Glutamatergic neuron (in vitro differentiated cells): ENCODE measurements at regions not wholly inside any gene's neighbourhood (a gene's known extent, or its start where the extent isn't known, plus 50 kb on each side); places are given as distances from the start of the nearest gene placed in this dataset.
"Not testable (repeated sequence)": the region's sequence is repeated elsewhere in the genome, so short reads cannot be mapped to it uniquely, and the experiment has no call there.

Source experiments
- DNase-seq: peaks from one replicate; pipeline ENCODE4 v3.0.0; 2022
- H3K27ac Mint-ChIP-seq: one replicate; pipeline ENCODE4 v1.8.0; 2020; ENCODE audit warnings: mild to moderate bottlenecking, mixed read lengths, inconsistent platforms; ENCODE audit not compliant: unreplicated experiment
- H3K27me3 Mint-ChIP-seq: one replicate; pipeline ENCODE4 v1.8.0; 2020; ENCODE audit warnings: mild to moderate bottlenecking, moderate library complexity, mixed read lengths, inconsistent platforms; ENCODE audit not compliant: unreplicated experiment
- H3K36me3 Mint-ChIP-seq: one replicate; pipeline ENCODE4 v1.8.0; 2020; ENCODE audit warnings: mild to moderate bottlenecking, mixed read lengths, inconsistent platforms; ENCODE audit not compliant: unreplicated experiment
- H3K4me1 Mint-ChIP-seq: one replicate; pipeline ENCODE4 v1.8.0; 2020; ENCODE audit warnings: mild to moderate bottlenecking, low read depth, mixed read lengths, inconsistent platforms; ENCODE audit not compliant: unreplicated experiment
- H3K4me3 Mint-ChIP-seq: one replicate; pipeline ENCODE4 v1.8.0; 2020; ENCODE audit warnings: mild to moderate bottlenecking, mixed read lengths, inconsistent platforms; ENCODE audit not compliant: unreplicated experiment
- H3K9me3 Mint-ChIP-seq: one replicate; pipeline ENCODE4 v1.8.0; 2020; ENCODE audit warnings: mild to moderate bottlenecking, moderate library complexity, mixed read lengths, inconsistent platforms; ENCODE audit not compliant: unreplicated experiment
- TF ChIP-seq, protein P1 (sequence below): fragments of 200-600 bp; sonication (generic); IDR thresholded peaks from one replicate; pipeline ENCODE4 v1.5.0; 2021; ENCODE audit not compliant: partially characterized antibody, unreplicated experiment

DNA sequence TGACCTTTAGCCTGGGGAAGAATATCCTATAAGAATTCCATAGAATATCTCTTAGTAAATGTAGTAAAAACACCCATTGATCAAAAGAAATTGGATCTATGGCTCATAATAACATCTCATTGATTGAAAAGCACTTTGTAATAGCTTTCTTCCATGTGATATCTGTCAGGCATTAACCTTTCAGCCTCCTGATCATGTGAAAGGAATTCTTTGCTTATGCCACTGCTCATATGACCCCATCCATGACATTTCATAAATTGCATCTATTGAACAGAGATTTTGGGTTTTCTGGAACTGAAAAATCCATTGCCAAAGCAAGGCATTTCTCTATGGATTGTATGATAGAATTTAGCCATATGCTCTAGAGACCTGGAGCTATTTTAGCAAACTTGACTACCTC lies 519.3 kb upstream of the PFKP start:
- Mint-ChIP-seq H3K27me3 (no peaks in the 10 kb centered on the region), H3K27ac (no peak overlapping the region), H3K36me3 (peaks cover 3% of the 10 kb centered on the region), H3K4me1 (no peaks in the 10 kb centered on the region), H3K9me3 (no peaks in the 10 kb centered on the region), H3K4me3 (no peak overlapping the region)
- TF ChIP-seq, protein P1, sequence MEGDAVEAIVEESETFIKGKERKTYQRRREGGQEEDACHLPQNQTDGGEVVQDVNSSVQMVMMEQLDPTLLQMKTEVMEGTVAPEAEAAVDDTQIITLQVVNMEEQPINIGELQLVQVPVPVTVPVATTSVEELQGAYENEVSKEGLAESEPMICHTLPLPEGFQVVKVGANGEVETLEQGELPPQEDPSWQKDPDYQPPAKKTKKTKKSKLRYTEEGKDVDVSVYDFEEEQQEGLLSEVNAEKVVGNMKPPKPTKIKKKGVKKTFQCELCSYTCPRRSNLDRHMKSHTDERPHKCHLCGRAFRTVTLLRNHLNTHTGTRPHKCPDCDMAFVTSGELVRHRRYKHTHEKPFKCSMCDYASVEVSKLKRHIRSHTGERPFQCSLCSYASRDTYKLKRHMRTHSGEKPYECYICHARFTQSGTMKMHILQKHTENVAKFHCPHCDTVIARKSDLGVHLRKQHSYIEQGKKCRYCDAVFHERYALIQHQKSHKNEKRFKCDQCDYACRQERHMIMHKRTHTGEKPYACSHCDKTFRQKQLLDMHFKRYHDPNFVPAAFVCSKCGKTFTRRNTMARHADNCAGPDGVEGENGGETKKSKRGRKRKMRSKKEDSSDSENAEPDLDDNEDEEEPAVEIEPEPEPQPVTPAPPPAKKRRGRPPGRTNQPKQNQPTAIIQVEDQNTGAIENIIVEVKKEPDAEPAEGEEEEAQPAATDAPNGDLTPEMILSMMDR = no peak
- DNase-seq = no peak

- no peak overlapping the region for H3K4me3 Mint-ChIP-seq
- no peaks in the 10 kb centered on the region for H3K4me1 Mint-ChIP-seq
- DNase-seq = no peak
- peaks cover 3% of the 10 kb centered on the region for H3K36me3 Mint-ChIP-seq
- peaks cover 1% of the 10 kb centered on the region for H3K9me3 Mint-ChIP-seq
- H3K27ac Mint-ChIP-seq = no peak overlapping the region
- TF ChIP-seq, protein P1 = no peak
- H3K27me3 Mint-ChIP-seq = no peaks in the 10 kb centered on the region
Observed at GRCh38 chr10:2547606-2548005, 519.7 kb upstream of the PFKP start.

DNA sequence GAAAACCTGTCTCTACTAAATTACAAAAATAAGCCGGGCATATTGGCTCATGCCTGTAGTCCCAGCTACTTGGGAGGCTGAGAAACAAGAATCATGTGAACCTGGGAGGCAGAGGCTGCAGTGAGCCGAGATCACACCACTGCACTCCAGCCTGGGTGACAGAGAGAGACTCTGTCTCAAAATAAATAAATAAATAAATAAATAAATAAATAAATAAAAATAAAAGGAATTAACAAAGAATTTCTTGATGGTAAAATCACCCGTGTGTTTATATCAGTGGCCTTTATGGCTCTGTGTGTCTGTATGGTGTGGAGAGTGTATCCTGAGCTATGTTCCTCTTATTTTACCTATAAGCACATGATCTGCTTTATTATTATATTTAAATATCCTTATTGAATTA lies 520.5 kb upstream of the PFKP start:
- DNase-seq, H3K27ac Mint-ChIP-seq, H3K4me3 Mint-ChIP-seq, H3K4me1 Mint-ChIP-seq, H3K27me3 Mint-ChIP-seq, H3K36me3 Mint-ChIP-seq, H3K9me3 Mint-ChIP-seq: not testable (repeated sequence)

GRCh38 chr10:2543974-2544373 lies 523.4 kb upstream of the PFKP start:
- DNase-seq = no peak
- H3K36me3 Mint-ChIP-seq = no peaks in the 10 kb centered on the region
- H3K4me1 Mint-ChIP-seq = no peaks in the 10 kb centered on the region
- TF ChIP-seq, protein P1 = no peak
- H3K4me3 Mint-ChIP-seq = no peak overlapping the region
- no peak overlapping the region for H3K27ac Mint-ChIP-seq
- H3K27me3 Mint-ChIP-seq = no peaks in the 10 kb centered on the region
- peaks cover 2% of the 10 kb centered on the region for H3K9me3 Mint-ChIP-seq

GRCh38 chr10:2543142-2543886 lies 524.0 kb upstream of the PFKP start:
- no peaks in the 10 kb centered on the region for H3K27me3 Mint-ChIP-seq
- H3K36me3 Mint-ChIP-seq = no peaks in the 10 kb centered on the region

More at GRCh38 chr10:2543142-2543886, 524.0 kb upstream of the PFKP start:
- TF ChIP-seq, protein P1 = no peak
- Mint-ChIP-seq H3K4me3 (no peak overlapping the region), H3K27ac (no peak overlapping the region), H3K9me3 (peaks cover 2% of the 10 kb centered on the region), H3K4me1 (no peaks in the 10 kb centered on the region)
- DNase-seq = no peak
